Stimulated activated CD4-positive, alpha-beta T cell treated with anti-CD3 and anti-CD28 coated beads, TNF-alpha, amount 100 ng/mL, for 4 hours (primary cell): ENCODE measurements at regions not wholly inside any gene's neighbourhood (a gene's known extent, or its start where the extent isn't known, plus 50 kb on each side); places are given as distances from the start of the nearest gene placed in this dataset.
"Not testable (repeated sequence)": the region's sequence is repeated elsewhere in the genome, so short reads cannot be mapped to it uniquely, and the experiment has no call there.

Experiments used
- DNase-seq, 3 experiments: peaks; one replicate each; pipeline ENCODE4 v3.0.0-alpha.2; 2020; ENCODE audit warnings: low read depth in 3 of 3

- no peak for DNase-seq
Measured at GRCh38 chr20:22949331-22950109, 85.6 kb upstream of the SSTR4 start.

DNA sequence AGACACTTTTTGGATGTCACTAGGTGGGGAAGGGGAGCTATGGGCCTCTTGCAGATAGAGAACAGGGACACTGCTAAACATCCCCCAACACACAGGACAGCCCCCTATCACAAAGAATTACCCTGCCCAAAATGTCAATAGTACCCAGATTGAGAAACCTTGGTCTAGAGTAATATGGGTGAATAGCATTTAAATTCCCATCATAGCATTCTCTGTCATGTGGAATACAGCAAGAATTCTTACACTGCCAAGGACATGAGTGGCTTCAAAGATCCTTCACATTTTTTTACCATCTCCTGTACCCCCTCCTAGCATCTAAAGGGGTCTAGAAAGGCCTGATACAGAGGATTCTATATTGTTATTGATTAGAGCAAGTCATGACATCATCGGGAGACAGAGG is 83.1 kb upstream of the SSTR4 start:
- DNase-seq, result no peak

- no peak for DNase-seq
Measured at GRCh38 chr20:22954661-22955060, 80.5 kb upstream of the SSTR4 start.

- DNase-seq, result no peak
Measured at GRCh38 chr20:22958390-22958789, 76.7 kb upstream of the SSTR4 start.

DNA sequence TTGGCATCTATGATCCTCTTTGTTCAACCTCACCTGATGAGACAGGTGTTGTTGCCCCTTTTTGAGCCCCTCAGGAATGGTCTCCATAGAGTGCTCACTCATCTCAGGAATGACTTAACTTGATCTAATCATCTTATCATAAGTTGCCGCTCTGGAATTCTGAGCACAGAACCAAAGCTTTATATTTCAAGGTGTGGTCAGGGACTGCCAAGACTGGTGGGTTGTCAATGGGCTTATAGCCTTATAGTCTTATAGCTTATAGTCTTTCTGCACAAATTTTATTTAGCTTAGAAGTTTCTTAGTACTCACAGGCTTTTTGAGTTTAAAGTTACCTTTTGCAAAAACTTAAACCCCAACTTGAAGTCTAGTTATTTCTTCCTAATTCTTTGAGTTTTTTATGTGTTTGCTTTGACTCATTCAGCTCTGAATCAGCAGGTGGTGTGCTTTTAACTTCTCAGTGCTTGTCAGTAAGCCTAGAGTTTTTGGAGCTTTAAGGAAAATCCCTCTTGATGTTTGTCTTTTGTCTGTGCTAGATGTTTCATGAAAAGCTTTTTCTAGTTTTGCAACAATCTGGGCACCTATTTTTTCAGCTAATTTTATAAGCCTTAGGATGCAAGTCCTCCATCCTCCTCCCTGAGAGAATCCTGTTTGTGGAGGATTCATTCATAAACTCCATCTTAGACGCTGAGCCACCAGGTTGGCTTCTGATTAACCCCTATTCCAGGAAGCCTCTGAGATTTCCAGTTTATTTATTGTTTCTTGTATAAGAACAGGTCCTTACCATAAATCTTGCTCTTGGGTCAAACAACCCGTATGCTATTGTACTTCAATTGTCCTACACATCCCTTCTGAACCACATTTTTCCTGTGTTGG is 72.3 kb upstream of the SSTR4 start:
- no peak for DNase-seq

- DNase-seq, result no peak
Measured at GRCh38 chr20:22963581-22963980, 71.5 kb upstream of the SSTR4 start.

GRCh38 chr20:22966787-22967464 is 68.2 kb upstream of the SSTR4 start:
- DNase-seq, result no peak

DNA sequence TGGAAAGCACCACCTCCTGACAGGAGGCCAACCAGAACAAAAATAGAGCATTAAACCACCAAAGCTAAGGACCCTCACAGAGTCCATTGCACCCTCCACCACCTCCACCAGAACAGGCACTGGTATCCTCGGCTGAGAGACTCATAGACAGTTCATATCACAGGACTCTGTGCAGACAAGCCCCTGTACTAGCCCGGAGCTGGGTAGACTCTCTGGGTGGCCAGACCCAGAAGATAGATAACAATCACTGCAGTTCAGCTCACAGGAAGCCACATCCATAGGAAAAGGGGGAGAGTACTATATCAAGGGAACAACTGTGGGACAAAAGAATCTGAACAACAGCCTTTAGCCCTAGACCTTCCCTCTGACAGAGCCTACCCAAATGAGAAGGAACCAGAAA is 67.4 kb upstream of the SSTR4 start:
- not testable (repeated sequence) for DNase-seq

DNA sequence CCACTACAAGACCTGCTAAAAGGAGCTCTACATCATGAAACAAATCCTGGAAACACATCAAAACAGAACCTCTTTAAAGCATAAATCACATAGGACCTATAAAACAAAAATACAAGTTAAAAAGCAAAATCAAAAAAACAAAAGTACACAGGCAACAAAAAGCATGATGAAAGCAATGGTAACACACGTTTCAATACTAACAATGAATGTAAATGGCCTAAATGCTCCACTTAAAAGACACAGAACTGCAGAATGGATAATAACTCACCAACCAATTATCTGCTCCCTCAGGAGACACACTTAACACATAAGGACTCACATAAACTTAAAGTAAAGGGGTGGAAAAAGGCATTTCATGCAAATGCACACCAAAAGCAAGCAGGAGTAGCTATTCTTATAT is 66.1 kb upstream of the SSTR4 start:
- DNase-seq, result not testable (repeated sequence)

DNA sequence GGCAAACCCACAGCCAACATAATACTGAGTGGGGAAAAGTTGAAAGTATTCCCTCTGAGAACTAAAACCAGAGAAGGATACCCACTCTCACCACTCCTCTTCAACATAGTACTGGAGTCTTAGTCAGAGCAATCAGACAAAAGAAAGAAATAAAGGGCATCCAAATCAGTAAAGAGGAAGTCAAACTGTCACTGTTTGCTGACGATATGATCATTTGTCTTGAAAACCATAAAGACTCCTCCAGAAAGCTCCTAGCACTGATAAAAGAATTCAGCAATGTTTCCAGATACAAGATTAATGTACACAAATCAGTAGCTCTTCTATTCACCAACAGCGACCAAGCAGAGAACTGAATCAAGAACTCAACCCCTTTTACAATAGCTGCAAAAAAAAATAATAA is 64.0 kb upstream of the SSTR4 start:
- not testable (repeated sequence) for DNase-seq

- no peak for DNase-seq
Measured at GRCh38 chr20:22974354-22974753, 60.8 kb upstream of the SSTR4 start.

DNA sequence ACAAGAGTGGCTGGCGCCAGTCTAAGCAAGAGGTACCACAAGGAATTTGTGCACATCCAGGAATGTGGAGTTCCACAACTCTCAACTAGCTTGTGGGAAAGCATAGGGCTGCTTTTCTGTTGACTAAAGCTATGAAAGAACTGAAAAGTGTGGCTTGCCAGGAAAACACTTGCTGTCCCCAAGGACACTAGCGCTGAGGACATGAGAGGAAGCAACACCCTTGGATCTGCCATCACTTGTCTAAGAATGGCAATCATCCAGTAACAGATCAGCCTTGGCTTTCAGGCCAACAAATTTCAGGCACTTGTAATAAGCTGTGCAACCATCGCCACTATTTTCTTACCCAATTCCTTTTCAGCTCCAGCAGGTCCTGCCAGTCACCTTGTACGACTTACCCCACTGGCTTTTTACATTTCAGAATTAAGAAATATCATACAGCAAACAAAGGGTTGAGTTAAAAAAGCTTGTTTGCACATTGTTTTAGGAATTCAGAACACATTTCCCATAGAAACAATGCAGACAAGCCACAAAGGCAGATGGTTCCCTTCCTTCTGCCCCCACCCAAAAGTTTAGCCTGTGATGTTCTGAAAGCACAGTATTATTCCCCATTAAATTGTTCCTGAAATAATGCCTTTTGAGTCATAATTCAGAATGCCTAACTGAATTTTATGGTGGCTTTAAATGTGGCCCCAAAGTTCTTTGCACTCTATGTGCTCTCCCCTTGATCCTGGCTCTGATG is 57.9 kb upstream of the SSTR4 start:
- DNase-seq, result no peak

GRCh38 chr20:22984008-22984407 is 51.1 kb upstream of the SSTR4 start:
- DNase-seq, result no peak

DNA sequence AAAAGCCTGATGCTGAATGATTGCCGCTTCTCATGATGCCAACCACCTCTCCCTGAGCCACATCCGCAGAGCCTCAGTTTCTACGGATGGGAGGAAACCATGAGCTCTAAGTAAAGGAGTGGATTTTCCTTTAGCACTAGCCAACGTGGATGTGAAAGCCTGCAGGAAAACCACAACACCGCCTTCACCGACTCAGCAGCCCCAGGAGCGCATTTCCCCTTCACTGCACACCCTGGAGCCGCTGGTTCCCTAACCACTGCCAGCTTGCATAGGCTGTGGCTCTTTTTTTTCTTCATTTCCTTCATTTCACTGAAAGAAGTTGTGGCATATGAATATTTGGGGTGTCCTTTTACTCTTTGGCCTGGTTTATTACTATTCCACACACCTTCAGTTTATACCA is 50.5 kb upstream of the SSTR4 start:
- DNase-seq, result no peak

DNA sequence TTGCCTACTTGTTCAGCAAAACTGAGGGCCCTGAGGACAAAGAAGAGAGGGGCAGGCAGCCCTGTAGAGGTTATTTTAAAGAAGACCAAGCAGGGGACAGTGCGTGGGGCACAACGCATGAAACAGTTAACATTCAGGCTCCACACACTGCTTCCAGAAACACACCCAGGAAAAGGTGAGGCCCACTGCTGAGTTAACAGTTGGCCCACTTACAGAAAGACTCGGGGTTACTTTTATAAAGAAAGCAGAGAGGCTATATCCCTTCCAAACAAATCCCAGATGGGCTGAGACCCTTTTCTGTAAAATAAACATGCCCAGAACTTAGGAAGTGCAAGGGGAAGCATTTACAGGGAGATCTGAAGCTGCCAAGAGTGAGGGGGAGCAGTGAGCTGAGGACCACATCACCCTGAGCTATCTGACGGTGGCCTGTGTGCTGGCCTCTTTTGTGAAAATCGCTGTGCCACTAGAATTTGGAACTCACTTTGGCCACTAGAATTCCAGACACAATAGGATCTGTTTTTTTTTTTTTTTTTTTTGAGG is 49.8 kb upstream of the SSTR4 start:
- no peak for DNase-seq
